HCT116 (cell line): ENCODE measurements at regions not wholly inside any gene's neighbourhood (a gene's known extent, or its start where the extent isn't known, plus 50 kb on each side); places are given as distances from the start of the nearest gene placed in this dataset.
"Not testable (repeated sequence)": the region's sequence is repeated elsewhere in the genome, so short reads cannot be mapped to it uniquely, and the experiment has no call there.

ENCODE experiments used
- ATAC-seq: fragments of 200-7000 bp; cut with Tn5 transposase; 2 replicates; pipeline ENCODE4 v1.9.1; 2020; ENCODE audit warnings: mild to moderate bottlenecking, moderate library complexity
- BruUV-seq: library from RNA; stranded (reverse); fragments of 400-500 nt; replicated peaks from 2 replicates; lab custom pipeline; 2021; lab: Mats Ljungman, UMichigan
- CTCF ChIA-PET: fragments of 300-600 bp; sonication (Branson Sonifier 250); formaldehyde crosslinking; loops from one replicate; lab custom pipeline; 2021; ENCODE audit warnings: antibody characterized with exemption; lab: Charles Lee
- POLR2A ChIA-PET: fragments of 300-600, 350-600 bp; sonication (Branson Sonifier 250); formaldehyde crosslinking; loops from one replicate; lab custom pipeline; 2021; ENCODE audit warnings: antibody characterized with exemption; lab: Charles Lee
- RAD21 ChIA-PET, 2 experiments: fragments of 300-600 bp; sonication (Branson Sonifier 250); formaldehyde crosslinking; loops; one replicate each; lab custom pipeline; 2023; ENCODE audit warnings: low total read pairs in 2 of 2; ENCODE audit not compliant: uncharacterized antibody in 2 of 2, unreplicated experiment in 2 of 2, low non-redundant PET in 1 of 2; lab: Charles Lee
- DNase-seq: peaks from one replicate; pipeline ENCODE4 v3.0.0-alpha.2; 2010; ENCODE audit warnings: low read depth, low spot score
- H2AFZ ChIP-seq: fragments of 200-600 bp; shearing (Covaris generic), sonication (generic); 2 replicates; pipeline ENCODE4 v1.6.1; 2017; ENCODE audit warnings: low read depth, mixed run types, mixed read lengths, antibody characterized with exemption, low read length; ENCODE audit not compliant: poor library complexity, severe bottlenecking
- H3K27ac ChIP-seq: 2 replicates; pipeline ENCODE4 v1.5.1; 2012; ENCODE audit warnings: low read depth, low read length
- H3K27me3 ChIP-seq: fragments of 200-600 bp; sonication (generic); 2 replicates; pipeline ENCODE4 v1.6.1; 2016; ENCODE audit warnings: mixed run types, low read length, mixed read lengths; ENCODE audit not compliant: insufficient read depth
- H3K36me3 ChIP-seq, 2 experiments: fragments of 200-500 bp in 1 of 2; fragments of 200-600 bp in 1 of 2; sonication (Bioruptor generic) in 1 of 2; sonication (generic) in 1 of 2; 2 replicates each; pipeline versions ENCODE4 v1.5.1 to v1.6.1; 2014 to 2016; ENCODE audit warnings: low read length in 2 of 2, inconsistent platforms in 1 of 2, mixed read lengths in 1 of 2, mixed run types in 1 of 2; ENCODE audit not compliant: insufficient read depth in 2 of 2, control insufficient read depth in 1 of 2
- H3K4me1 ChIP-seq, 2 experiments: fragments of 200-600 bp in 1 of 2; sonication (generic) in 1 of 2; 2 replicates each; pipeline versions ENCODE4 v1.5.1 to v1.6.1; 2012 to 2017; ENCODE audit warnings: low read length in 2 of 2, inconsistent platforms in 1 of 2, mild to moderate bottlenecking in 1 of 2, mixed read lengths in 1 of 2, mixed run types in 1 of 2, moderate library complexity in 1 of 2; ENCODE audit not compliant: insufficient read depth in 2 of 2, control insufficient read depth in 1 of 2
- H3K4me2 ChIP-seq: fragments of 200-600 bp; sonication (generic); 2 replicates; pipeline ENCODE4 v1.6.1; 2017; ENCODE audit warnings: mixed run types, low read length, mixed read lengths
- H3K4me3 ChIP-seq, 2 experiments: fragments of 200-600 bp in 1 of 2; sonication (generic) in 1 of 2; replicated peaks in 1 of 2; 2 replicates each; pipeline ENCODE4 v1.5.1; 2011 to 2016; ENCODE audit warnings: low read length in 2 of 2, control low read depth in 1 of 2, low read depth in 1 of 2, mild to moderate bottlenecking in 1 of 2, mixed read lengths in 1 of 2, mixed run types in 1 of 2
- H3K79me2 ChIP-seq: fragments of 200-600 bp; sonication (generic); 2 replicates; pipeline ENCODE4 v1.6.1; 2017; ENCODE audit warnings: mild to moderate bottlenecking, mixed run types, low read length, moderate library complexity, mixed read lengths; ENCODE audit not compliant: insufficient read depth
- H3K9ac ChIP-seq: fragments of 200-600 bp; sonication (generic); 2 replicates; pipeline ENCODE4 v1.6.1; 2016; ENCODE audit warnings: low read length, mixed read lengths
- H3K9me2 ChIP-seq: fragments of 200-600 bp; sonication (generic), shearing (Covaris generic); 2 replicates; pipeline ENCODE4 v1.6.1; 2017; ENCODE audit warnings: mixed run types, mild to moderate bottlenecking, moderate library complexity; ENCODE audit not compliant: insufficient read depth
- H3K9me3 ChIP-seq, 2 experiments: fragments of 200-500 bp in 1 of 2; fragments of 200-600 bp in 1 of 2; sonication (Bioruptor generic) in 1 of 2; sonication (generic) in 1 of 2; 2 replicates each; pipeline ENCODE4 v1.6.1; 2014 to 2017; ENCODE audit warnings: low read length in 2 of 2, mixed read lengths in 2 of 2, inconsistent platforms in 1 of 2, low read depth in 1 of 2, mild to moderate bottlenecking in 1 of 2, mixed run types in 1 of 2, moderate library complexity in 1 of 2; ENCODE audit not compliant: control insufficient read depth in 1 of 2, insufficient read depth in 1 of 2
- H4K20me1 ChIP-seq: fragments of 200-600 bp; sonication (generic), shearing (Covaris generic); 2 replicates; pipeline ENCODE4 v1.6.1; 2017; ENCODE audit warnings: mixed run types, mild to moderate bottlenecking, moderate library complexity; ENCODE audit not compliant: insufficient read depth
- CEBPB ChIP-seq: IDR thresholded peaks from 2 replicates; pipeline ENCODE4 v1.6.1; 2012; ENCODE audit warnings: low read depth
- POLR2A ChIP-seq: IDR thresholded peaks from 2 replicates; pipeline ENCODE4 v1.7.0; 2011; ENCODE audit warnings: borderline replicate concordance; ENCODE audit not compliant: insufficient read depth, insufficient read length; ENCODE audit errors: extremely low read depth
- RAD21 ChIP-seq: IDR thresholded peaks from 2 replicates; pipeline ENCODE4 v1.6.1; 2012; ENCODE audit warnings: low read depth, mild to moderate bottlenecking
- SP1 ChIP-seq: IDR thresholded peaks from 2 replicates; pipeline ENCODE4 v1.6.1; 2012; ENCODE audit warnings: low read depth
- ZFX ChIP-seq: fragments of 450-650 bp; IDR thresholded peaks from 2 replicates; pipeline ENCODE4 v1.6.1; 2017
- ZNF274 ChIP-seq: fragments of 200-500 bp; sonication (Bioruptor generic); IDR thresholded peaks from 2 replicates; pipeline ENCODE4 v1.6.1; 2014; ENCODE audit warnings: mild to moderate bottlenecking, low read depth, low read length, inconsistent platforms
- intact Hi-C: fragments of 100-400 bp; cut with micrococcal nuclease; formaldehyde crosslinking; loops from 2 replicates; pipeline ENCODE4 v1.10.0; 2022
- TF ChIP-seq, protein P1 (sequence below): IDR thresholded peaks from 2 replicates; pipeline ENCODE4 v1.6.1; 2011; ENCODE audit warnings: mild to moderate bottlenecking, low read length, moderate library complexity; ENCODE audit not compliant: insufficient replicate concordance; ENCODE audit errors: extremely low read depth
- TF ChIP-seq, protein P2 (sequence below), 3 experiments: fragments of 200-600 bp in 1 of 3; sonication (generic) in 1 of 3; IDR thresholded peaks in 2 of 3; conservative IDR thresholded peaks in 1 of 3; 2 replicates each; pipeline ENCODE4 v1.5.1; 2012 to 2017; ENCODE audit warnings: low read depth in 2 of 3, low read length in 2 of 3, antibody characterized with exemption in 1 of 3, borderline replicate concordance in 1 of 3, control low read depth in 1 of 3, mild to moderate bottlenecking in 1 of 3, mixed read lengths in 1 of 3, mixed run types in 1 of 3, moderate library complexity in 1 of 3; ENCODE audit not compliant: insufficient read depth in 1 of 3

DNA sequence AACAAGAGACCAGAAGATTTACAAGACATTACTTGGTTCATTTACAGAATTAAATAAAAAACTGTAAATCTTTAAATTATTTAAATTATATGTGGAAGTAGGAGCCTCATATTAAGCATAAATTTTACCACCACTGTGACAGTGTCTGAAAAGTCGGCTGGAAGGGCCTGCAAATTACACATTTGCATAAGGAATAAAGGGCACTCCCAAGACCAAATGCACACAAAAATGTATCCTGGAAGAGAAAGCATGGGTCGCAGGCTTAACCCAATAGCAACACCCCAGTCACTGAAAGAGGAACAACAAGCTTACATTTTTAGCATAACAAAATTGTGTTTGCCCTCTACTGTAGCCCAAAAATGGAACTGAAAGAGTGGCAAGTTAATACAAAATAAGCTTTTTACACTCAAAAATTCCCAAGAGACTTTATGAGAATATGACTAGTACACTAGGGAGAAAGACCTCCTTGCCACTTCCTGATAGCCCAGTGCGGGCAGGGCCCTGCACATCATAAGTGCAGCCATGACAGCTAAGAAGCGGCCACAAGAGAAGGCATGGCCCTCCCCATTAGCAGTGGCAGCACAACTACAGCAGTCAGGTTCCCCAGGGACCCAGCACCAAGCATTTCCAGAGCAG lies 482.0 kb downstream of the DTWD2 start:
- no peak for DNase-seq
- H3K27ac ChIP-seq: no peak overlapping the region
- ChIA-PET RAD21 (no interaction called here), CTCF (no interaction called here), POLR2A (no interaction called here)
- H3K9me2 ChIP-seq: no peaks in the 10 kb centered on the region
- H3K4me1 ChIP-seq: no peaks in the 10 kb centered on the region
- H3K9ac ChIP-seq: no peak overlapping the region
- H3K79me2 ChIP-seq: no peaks in the 10 kb centered on the region
- no peaks in the 10 kb centered on the region for H3K36me3 ChIP-seq
- H3K4me2 ChIP-seq: no peak overlapping the region
- intact Hi-C loops: no loop called here
- BruUV-seq: no TSS peak
- H4K20me1 ChIP-seq: no peaks in the 10 kb centered on the region
- no peak overlapping the region for H3K4me3 ChIP-seq
- no peak overlapping the region for H2AFZ ChIP-seq
- no peak for ATAC-seq
- H3K27me3 ChIP-seq: no peaks in the 10 kb centered on the region
- TF ChIP-seq ZFX: no peak
- TF ChIP-seq SP1: no peak
- TF ChIP-seq ZNF274: no peak
- TF ChIP-seq CEBPB: no peak
- no peak for TF ChIP-seq RAD21
- TF ChIP-seq, protein P1, sequence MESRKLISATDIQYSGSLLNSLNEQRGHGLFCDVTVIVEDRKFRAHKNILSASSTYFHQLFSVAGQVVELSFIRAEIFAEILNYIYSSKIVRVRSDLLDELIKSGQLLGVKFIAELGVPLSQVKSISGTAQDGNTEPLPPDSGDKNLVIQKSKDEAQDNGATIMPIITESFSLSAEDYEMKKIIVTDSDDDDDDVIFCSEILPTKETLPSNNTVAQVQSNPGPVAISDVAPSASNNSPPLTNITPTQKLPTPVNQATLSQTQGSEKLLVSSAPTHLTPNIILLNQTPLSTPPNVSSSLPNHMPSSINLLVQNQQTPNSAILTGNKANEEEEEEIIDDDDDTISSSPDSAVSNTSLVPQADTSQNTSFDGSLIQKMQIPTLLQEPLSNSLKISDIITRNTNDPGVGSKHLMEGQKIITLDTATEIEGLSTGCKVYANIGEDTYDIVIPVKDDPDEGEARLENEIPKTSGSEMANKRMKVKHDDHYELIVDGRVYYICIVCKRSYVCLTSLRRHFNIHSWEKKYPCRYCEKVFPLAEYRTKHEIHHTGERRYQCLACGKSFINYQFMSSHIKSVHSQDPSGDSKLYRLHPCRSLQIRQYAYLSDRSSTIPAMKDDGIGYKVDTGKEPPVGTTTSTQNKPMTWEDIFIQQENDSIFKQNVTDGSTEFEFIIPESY: no peak
- TF ChIP-seq, protein P2, sequence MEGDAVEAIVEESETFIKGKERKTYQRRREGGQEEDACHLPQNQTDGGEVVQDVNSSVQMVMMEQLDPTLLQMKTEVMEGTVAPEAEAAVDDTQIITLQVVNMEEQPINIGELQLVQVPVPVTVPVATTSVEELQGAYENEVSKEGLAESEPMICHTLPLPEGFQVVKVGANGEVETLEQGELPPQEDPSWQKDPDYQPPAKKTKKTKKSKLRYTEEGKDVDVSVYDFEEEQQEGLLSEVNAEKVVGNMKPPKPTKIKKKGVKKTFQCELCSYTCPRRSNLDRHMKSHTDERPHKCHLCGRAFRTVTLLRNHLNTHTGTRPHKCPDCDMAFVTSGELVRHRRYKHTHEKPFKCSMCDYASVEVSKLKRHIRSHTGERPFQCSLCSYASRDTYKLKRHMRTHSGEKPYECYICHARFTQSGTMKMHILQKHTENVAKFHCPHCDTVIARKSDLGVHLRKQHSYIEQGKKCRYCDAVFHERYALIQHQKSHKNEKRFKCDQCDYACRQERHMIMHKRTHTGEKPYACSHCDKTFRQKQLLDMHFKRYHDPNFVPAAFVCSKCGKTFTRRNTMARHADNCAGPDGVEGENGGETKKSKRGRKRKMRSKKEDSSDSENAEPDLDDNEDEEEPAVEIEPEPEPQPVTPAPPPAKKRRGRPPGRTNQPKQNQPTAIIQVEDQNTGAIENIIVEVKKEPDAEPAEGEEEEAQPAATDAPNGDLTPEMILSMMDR (IDR thresholded peaks at IDR 0.05 in 2 of 3, conservative IDR thresholded peaks at IDR 0.05 in 1 of 3; ENCODE audit: borderline replicate concordance in 1 of 3, insufficient read depth in 1 of 3, low read depth in 2 of 3, low read length in 2 of 3): no peak
- no peak for TF ChIP-seq POLR2A
- H3K9me3 ChIP-seq: no peaks in the 10 kb centered on the region

- DNase-seq, H3K27ac ChIP-seq, H4K20me1 ChIP-seq, H3K9me2 ChIP-seq, H3K9ac ChIP-seq, H2AFZ ChIP-seq, H3K36me3 ChIP-seq, H3K4me1 ChIP-seq, H3K79me2 ChIP-seq, H3K4me3 ChIP-seq, H3K9me3 ChIP-seq, RAD21 ChIA-PET, CTCF ChIA-PET, H3K27me3 ChIP-seq, intact Hi-C loops, H3K4me2 ChIP-seq, POLR2A ChIA-PET, ATAC-seq, BruUV-seq: not testable (repeated sequence)
These were observed 486.1 kb downstream of the DTWD2 start for GRCh38 chr5:118502232-118502631.
